NCI-H526 (cell line): ENCODE measurements at regions not wholly inside any gene's neighbourhood (a gene's known extent, or its start where the extent isn't known, plus 50 kb on each side); places are given as distances from the start of the nearest gene placed in this dataset.

ENCODE experiments used
- DNase-seq, 2 experiments: peaks; one replicate each; lab custom pipeline; 2025; lab: John Stamatoyannopoulos, UW

GRCh38 chr1:42034426-42034825, 115.7 kb upstream of the HIVEP3 start:
- peak in 1 of 2 experiments; percentile 41 for DNase-seq

GRCh38 chr1:42033629-42034028, 114.9 kb upstream of the HIVEP3 start:
- no peak for DNase-seq

GRCh38 chr1:42017730-42018129, 99.0 kb upstream of the HIVEP3 start:
- no peak for DNase-seq

- no peak for DNase-seq
Measured at GRCh38 chr1:42017259-42017658, 98.5 kb upstream of the HIVEP3 start.

- no peak for DNase-seq
Measured at GRCh38 chr1:42014823-42015222, 96.1 kb upstream of the HIVEP3 start.

- DNase-seq, result no peak
Measured at GRCh38 chr1:42013881-42014470, 95.3 kb upstream of the HIVEP3 start.

GRCh38 chr1:42012852-42013251, 94.1 kb upstream of the HIVEP3 start:
- DNase-seq, result no peak

- no peak for DNase-seq
Measured at GRCh38 chr1:42010381-42010780, 91.7 kb upstream of the HIVEP3 start.

- no peak for DNase-seq
Measured at GRCh38 chr1:42008264-42008663, 89.5 kb upstream of the HIVEP3 start.

GRCh38 chr1:42006836-42007235, 88.1 kb upstream of the HIVEP3 start:
- no peak for DNase-seq

GRCh38 chr1:42006093-42006492, 87.4 kb upstream of the HIVEP3 start:
- DNase-seq, result no peak

GRCh38 chr1:42005530-42005929, 86.8 kb upstream of the HIVEP3 start:
- no peak for DNase-seq

GRCh38 chr1:42004860-42005259, 86.1 kb upstream of the HIVEP3 start:
- DNase-seq, result no peak

- DNase-seq, result no peak
Measured at GRCh38 chr1:42004322-42004721, 85.6 kb upstream of the HIVEP3 start.

GRCh38 chr1:42003433-42003832, 84.7 kb upstream of the HIVEP3 start:
- no peak for DNase-seq

- DNase-seq, result no peak
Measured at GRCh38 chr1:42002220-42002619, 83.5 kb upstream of the HIVEP3 start.

- no peak for DNase-seq
Measured at GRCh38 chr1:42000766-42001165, 82.0 kb upstream of the HIVEP3 start.

- DNase-seq, result no peak
Measured at GRCh38 chr1:41999884-42000283, 81.2 kb upstream of the HIVEP3 start.

GRCh38 chr1:41998250-41998649, 79.5 kb upstream of the HIVEP3 start:
- DNase-seq, result no peak

- DNase-seq, result no peak
Measured at GRCh38 chr1:41997153-41997552, 78.4 kb upstream of the HIVEP3 start.

GRCh38 chr1:41995441-41996130, 76.9 kb upstream of the HIVEP3 start:
- no peak for DNase-seq

GRCh38 chr1:41994195-41994894, 75.6 kb upstream of the HIVEP3 start:
- DNase-seq, result no peak

GRCh38 chr1:41983451-41983850, 64.7 kb upstream of the HIVEP3 start:
- DNase-seq, result no peak
